ENCODE measurements at regions not wholly inside any gene's neighbourhood (a gene's known extent, or its start where the extent isn't known, plus 50 kb on each side); places are given as distances from the start of the nearest gene placed in this dataset.

- Histone ChIP-seq H3K9me3 (no peaks in the 10 kb centered on the region), H3K27ac (replicated peaks in 1 of 4) (no peak overlapping the region), H3K4me1 (peaks cover 0 to 6% (median 2%) of the 10 kb centered on the region in 4 donors), H3K36me3 (no peaks in the 10 kb centered on the region), H3K4me3 (no peak overlapping the region), H3K27me3 (no peaks in the 10 kb centered on the region)
- DNase-seq (ENCODE audit: extremely low spot score): no peak
- TF ChIP-seq POLR2AphosphoS5 (IDR thresholded peaks at IDR 0.05) (no peak), EP300 (IDR thresholded peaks at IDR 0.05) (no peak), POLR2A (IDR thresholded peaks at IDR 0.05; ENCODE audit: low read depth) (no peak), CTCF (IDR thresholded peaks at IDR 0.05) (no peak)
- intact Hi-C loops (cut with DNase I): no loop called here
- WGBS: 80% methylated on average over 4 of the region's 5 CpGs
Observed at GRCh38 chr1:56156971-56157876, 422.1 kb downstream of the PLPP3 start.

- WGBS: 91% methylated on average over 2 of the region's 2 CpGs
- DNase-seq (ENCODE audit: extremely low spot score): no peak
- peaks cover 0 to 6% (median 6%) of the 10 kb centered on the region in 4 donors for H3K4me1 ChIP-seq
- TF ChIP-seq EP300 (IDR thresholded peaks at IDR 0.05): no peak
- TF ChIP-seq CTCF (IDR thresholded peaks at IDR 0.05): no peak
- TF ChIP-seq POLR2AphosphoS5 (IDR thresholded peaks at IDR 0.05): no peak
- TF ChIP-seq POLR2A (IDR thresholded peaks at IDR 0.05; ENCODE audit: low read depth): no peak
- intact Hi-C loops (cut with DNase I): no loop called here
- H3K27me3 ChIP-seq: no peaks in the 10 kb centered on the region
- H3K27ac ChIP-seq (replicated peaks in 1 of 4): no peak overlapping the region
- no peaks in the 10 kb centered on the region for H3K9me3 ChIP-seq
- no peak overlapping the region for H3K4me3 ChIP-seq
- no peaks in the 10 kb centered on the region for H3K36me3 ChIP-seq
Observed at GRCh38 chr1:56153276-56153675, 426.1 kb downstream of the PLPP3 start.

GRCh38 chr1:56152635-56153034, 426.7 kb downstream of the PLPP3 start:
- H3K27me3 ChIP-seq: no peaks in the 10 kb centered on the region
- WGBS: 85% methylated on average over 3 of the region's 3 CpGs
- no peaks in the 10 kb centered on the region for H3K36me3 ChIP-seq
- no peak for TF ChIP-seq POLR2AphosphoS5 (IDR thresholded peaks at IDR 0.05)
- TF ChIP-seq POLR2A (IDR thresholded peaks at IDR 0.05; ENCODE audit: low read depth): no peak
- no peak for TF ChIP-seq EP300 (IDR thresholded peaks at IDR 0.05)
- no peak for TF ChIP-seq CTCF (IDR thresholded peaks at IDR 0.05)
- H3K27ac ChIP-seq (replicated peaks in 1 of 4): no peak overlapping the region
- peaks cover 5 to 12% (median 9%) of the 10 kb centered on the region in 4 donors for H3K4me1 ChIP-seq
- intact Hi-C loops (cut with DNase I): no loop called here
- DNase-seq (ENCODE audit: extremely low spot score): no peak
- H3K4me3 ChIP-seq: no peak overlapping the region
- no peaks in the 10 kb centered on the region for H3K9me3 ChIP-seq

- H3K4me1 ChIP-seq: peaks cover 11 to 24% (median 17%) of the 10 kb centered on the region in 4 donors
- H3K9me3 ChIP-seq: no peaks in the 10 kb centered on the region
- no peaks in the 10 kb centered on the region for H3K27me3 ChIP-seq
- TF ChIP-seq POLR2A (IDR thresholded peaks at IDR 0.05; ENCODE audit: low read depth) (no peak), CTCF (IDR thresholded peaks at IDR 0.05) (no peak), POLR2AphosphoS5 (IDR thresholded peaks at IDR 0.05) (no peak), EP300 (IDR thresholded peaks at IDR 0.05) (no peak)
- no peak overlapping the region for H3K27ac ChIP-seq (replicated peaks in 1 of 4)
- intact Hi-C loops (cut with DNase I): no loop called here
- H3K4me3 ChIP-seq: no peak overlapping the region
- H3K36me3 ChIP-seq: no peaks in the 10 kb centered on the region
- DNase-seq (ENCODE audit: extremely low spot score): no peak
- 77% methylated on average over 2 of the region's 2 CpGs for WGBS
Observed at GRCh38 chr1:56151402-56151801, 428.0 kb downstream of the PLPP3 start.
